ENCODE measurements at regions not wholly inside any gene's neighbourhood (a gene's known extent, or its start where the extent isn't known, plus 50 kb on each side); places are given as distances from the start of the nearest gene placed in this dataset.
A peak's percentile ranks its signal among the peaks of the same experiment; 100 is the strongest.

- no peak for DNase-seq
Observed at GRCh38 chr11:97201743-97202612, 812.2 kb downstream of the JRKL start.

DNA sequence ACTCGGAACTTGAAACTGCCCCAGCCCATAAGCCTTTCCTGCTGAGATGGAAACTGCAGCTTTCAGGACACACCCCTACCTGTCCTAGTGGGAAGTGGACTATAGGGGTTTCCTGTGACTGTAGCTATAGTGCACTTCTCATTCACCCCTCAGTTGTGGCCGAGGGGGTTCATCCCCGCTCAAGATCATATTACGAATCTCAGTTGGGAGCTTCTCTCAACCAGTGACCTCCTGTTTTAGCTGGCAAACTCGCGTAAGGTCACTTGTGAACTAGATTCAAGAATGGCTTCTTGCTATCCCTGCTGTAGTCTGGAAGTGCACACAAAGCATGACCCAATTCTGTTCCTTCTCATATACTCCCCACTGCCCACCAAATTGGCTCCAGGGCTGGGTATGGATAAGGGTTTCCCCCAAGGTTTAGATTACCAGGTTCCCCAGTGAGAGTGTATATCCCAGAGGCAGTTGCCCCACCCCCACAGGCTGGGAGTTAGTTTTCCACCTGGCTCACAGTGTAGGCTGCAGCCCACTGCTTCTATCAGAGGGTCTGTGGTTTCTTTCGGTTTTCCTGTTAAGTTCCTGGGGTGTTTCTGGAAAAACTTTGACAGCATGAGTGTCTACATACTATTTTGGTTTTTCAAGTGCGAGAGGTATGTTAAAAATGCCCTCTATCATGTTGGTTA, 812.9 kb downstream of the JRKL start:
- no peak for DNase-seq

DNA sequence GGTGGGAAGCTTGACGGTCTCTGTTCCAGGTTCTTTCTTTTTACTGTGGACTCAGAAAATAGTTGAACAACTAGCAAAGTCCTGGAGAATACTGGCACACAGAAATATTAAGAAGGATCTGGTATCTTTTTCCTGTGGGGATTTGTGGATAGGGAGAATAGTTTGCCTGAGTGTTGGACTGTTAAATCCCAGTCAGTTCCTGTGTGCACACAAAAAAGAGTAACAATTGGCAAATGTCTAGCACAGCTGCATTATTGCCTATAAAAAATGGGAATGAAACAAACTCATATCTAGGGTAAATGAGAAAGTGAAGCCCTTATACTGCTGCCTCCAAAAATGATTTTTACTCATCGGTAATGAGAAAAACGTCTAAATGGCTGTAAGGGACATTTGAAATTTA, 828.2 kb downstream of the JRKL start:
- DNase-seq = no peak

GRCh38 chr11:97223647-97224046, 833.8 kb downstream of the JRKL start:
- no peak for DNase-seq

DNA sequence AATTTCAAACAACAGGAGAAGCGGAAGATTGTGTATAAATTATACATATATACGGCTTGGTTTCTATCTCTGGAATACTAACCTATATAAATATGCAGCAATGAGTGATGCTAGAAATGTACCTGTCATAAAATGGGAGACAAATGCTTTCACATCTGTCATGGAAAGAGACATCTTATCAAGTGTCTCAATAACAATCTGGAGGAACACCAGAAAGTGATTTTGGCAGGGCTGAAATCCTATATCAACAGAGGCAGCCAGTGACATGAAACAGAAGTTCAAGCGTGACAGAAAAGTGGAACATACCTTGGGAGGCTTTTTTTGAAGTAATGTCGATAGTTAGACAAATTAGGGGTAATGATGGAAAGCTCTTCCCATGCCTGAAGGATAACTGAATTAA, 834.6 kb downstream of the JRKL start:
- no peak for DNase-seq

DNA sequence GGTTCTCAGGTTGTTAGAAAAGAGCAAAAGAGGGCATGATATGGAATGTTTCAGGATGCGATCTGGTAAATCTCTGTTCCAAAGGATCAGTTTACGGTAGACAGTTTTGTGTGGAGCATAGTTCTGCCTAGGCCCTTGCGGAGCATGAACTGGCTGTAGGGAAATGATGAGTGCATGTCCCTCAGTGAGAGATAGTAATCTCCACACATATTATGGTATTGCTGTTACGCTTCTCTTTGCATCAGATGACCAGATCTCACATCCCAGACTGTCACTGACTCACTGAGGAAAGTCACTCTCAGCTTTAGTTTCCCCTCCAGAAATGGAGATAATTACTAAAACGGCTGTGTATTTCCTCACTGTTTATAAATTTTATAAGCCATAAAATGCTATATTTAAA, 836.0 kb downstream of the JRKL start:
- no peak for DNase-seq

DNA sequence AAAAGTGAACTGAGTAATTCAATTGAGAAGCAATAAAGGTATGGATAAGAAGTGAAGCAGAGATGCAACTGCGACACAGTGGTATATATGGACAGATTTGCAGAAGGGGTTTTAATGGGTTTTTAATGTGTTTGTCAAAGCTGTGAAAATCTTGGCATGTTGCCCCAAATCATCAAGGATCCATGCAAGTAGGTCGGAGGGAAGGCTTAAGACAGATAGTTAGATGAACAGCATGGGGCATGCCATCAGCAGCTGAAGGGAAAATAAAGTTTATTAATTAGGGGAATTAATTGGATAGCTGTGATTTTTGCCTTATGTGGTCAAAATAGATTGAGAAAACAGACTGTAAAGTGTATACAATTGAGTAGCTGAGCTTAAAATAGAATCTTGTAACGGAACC, 840.1 kb downstream of the JRKL start:
- peak in 1 of 3 experiments; percentile 53 for DNase-seq

- no peak for DNase-seq
Observed at GRCh38 chr11:97231231-97231630, 841.4 kb downstream of the JRKL start.

DNA sequence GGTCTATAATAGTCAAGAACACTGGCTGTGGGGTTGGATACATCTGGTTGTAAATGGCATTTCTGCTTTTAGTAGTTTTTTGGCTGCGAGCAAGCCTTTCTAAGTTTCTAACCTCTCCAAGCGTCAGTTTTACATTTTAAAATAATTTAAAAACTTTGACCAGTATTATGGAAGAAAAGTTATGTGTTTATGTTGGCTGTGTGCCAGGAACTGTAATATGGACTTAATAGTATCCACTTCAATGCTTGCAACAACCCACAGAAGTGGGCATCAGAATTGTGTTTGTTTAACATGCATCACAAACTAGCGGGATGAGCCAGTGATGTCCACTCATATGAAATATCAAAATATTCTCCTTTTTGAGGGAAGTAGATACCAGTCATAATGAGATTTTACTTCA, 844.2 kb downstream of the JRKL start:
- DNase-seq = peak in 1 of 3 experiments; percentile 47

DNA sequence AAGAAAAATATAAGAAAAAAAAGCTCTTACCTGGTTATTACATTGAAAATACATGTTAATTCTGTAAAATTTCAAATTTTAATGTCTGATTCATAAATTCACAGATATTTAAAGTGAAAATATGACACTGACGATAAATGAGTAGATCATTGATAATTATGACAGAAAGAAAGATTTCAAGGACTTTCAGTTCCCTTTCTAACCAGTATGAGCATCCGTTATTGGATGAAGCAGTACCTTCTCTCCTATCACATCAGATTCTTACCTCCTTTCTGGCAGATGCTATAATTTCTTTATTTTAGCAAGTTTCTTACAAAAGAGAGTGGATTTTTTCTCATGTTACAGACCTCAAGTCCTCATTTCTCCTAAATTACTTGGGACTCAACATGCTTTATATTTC, 847.3 kb downstream of the JRKL start:
- no peak for DNase-seq

DNA sequence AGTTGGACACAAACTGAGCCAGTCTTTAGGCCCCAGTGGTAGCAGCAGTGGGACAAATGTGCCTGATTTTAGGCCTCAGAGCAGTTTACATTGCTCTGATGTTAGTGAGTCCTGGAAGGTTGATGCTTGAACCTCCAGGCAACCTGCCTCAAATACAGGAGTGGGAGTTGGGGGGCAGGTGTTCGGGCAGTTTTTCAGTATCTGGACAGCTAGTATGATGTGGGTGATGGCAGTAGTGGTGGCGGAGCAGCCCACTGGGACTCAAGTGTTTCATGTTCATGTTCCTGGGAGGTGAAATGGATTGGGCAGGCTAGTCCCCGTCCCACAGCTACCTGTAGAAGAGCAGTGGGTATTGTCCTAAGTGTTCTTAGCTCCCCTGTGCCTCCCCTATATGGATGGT, 857.8 kb downstream of the JRKL start:
- DNase-seq = no peak

DNA sequence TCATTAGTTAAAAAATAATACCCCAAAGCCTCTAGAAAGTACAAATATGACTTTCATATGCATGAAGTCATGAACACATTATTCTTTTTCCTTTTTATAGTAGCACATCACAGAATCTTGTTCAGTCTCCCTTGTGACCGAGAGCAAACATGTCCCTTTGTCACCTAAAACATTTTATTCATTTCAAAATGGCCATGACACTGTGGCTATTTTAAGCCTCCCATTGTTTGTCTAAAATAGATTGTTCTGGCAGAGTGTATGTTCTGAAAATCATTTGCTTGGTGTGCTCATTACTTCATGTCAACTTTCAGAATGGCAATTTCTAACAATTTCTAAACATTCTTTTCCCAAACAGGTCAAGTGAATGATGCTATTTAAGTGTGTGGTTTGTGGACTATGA, 865.0 kb downstream of the JRKL start:
- DNase-seq = peak in 1 of 3 experiments; percentile 15

- DNase-seq = no peak
Observed at GRCh38 chr11:97259434-97259833, 869.6 kb downstream of the JRKL start.

GRCh38 chr11:97259884-97260283, 870.1 kb downstream of the JRKL start:
- DNase-seq = no peak

DNA sequence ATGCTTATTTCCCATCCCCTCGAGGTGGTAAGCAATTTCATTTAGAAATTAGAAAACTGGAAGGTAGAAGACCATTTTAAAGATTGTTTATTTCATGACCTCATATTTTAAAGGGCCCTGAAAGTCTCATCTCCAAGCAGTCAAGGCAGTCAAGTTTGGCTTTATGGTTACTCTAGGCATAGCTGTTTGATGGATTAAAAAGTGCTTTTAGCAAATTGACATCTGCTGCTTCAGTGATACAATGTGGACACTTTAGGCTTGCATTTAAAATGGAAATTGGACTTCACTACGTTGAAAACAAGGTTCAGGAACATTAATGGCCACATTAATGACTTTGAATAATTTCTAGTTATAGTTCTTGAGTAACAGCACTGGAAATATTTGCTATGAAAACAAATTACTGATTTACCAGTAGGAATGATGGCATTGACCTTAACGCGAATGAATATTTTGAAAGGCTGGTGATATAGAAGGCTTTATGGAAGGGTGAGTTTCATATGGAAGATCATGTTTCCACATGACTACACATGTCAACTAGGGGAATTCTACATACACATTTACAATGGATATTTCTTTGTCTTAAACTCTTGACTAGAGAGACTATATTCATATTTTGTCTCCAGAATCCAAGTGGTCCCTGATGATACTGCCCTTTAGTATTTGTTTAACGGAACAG, 873.5 kb downstream of the JRKL start:
- no peak for DNase-seq

DNA sequence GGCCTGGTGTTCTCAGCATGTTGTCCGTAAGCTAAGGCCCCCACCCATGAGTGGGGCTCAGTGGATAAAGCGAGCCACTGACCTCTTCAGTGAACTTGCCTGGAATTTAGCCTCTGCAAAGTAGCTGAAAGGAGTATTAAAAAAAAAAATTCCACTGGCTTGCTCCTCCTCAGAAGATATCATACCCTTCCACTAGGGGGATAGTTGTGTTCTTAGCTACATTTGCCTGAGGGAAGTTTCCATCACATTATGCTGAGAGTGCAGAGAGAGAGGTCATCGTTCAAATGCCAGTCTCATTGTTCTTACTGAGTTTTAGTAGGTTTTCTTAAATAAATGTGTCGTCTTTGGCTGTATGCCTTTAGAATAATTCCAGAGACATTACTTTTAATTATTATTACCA, 879.7 kb downstream of the JRKL start:
- peak in 1 of 3 experiments; percentile 39 for DNase-seq

GRCh38 chr11:97279341-97279740, 889.5 kb downstream of the JRKL start:
- DNase-seq = no peak

GRCh38 chr11:97280347-97280746, 890.5 kb downstream of the JRKL start:
- no peak for DNase-seq

DNA sequence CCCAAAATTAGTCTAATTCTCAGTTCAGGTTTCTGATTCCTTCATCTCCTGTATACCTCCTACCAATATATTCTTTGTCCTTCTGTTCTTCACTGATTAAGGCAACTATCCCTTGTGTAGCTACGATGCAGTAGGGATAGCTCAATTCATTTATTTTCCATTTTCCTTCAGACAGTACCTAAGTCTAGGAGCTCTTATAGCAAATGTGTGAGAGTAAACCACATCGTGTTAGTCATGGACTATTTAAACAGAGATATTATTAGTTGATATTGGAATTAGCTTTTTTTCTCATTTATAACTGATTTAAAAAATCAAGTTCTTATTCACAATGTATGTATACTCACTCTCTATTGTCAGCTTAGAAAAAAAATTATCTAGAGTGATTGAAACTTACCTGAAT, 900.0 kb downstream of the JRKL start:
- no peak for DNase-seq

- DNase-seq = peak in 2 of 3 experiments; percentile 11 to 43
Observed at GRCh38 chr11:97290464-97291041, 900.7 kb downstream of the JRKL start.

GRCh38 chr11:97296301-97296700, 906.5 kb downstream of the JRKL start:
- DNase-seq = no peak

- DNase-seq = no peak
Observed at GRCh38 chr11:97309291-97309690, 919.5 kb downstream of the JRKL start.

DNA sequence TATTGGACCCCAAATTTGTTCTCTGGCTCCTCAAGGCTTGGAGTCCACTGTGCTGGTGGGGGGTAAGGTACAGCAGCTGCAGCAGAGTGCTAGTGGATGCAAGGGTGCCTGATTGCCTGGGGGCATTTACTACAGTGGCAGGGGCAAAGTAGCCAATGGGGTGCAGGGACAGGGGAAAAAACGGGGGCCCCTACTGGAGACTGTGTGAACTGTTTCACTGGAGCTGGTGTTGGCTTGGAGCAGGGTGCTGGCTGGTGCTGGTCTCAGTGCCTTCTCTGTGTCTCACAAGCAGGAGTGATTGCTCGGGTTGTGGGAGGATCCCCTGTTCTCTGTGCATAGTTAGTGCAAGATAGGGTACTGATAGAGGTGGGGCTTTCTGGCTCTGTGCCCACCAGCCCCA, 935.9 kb downstream of the JRKL start:
- DNase-seq = no peak
